ENCODE measurements at regions not wholly inside any gene's neighbourhood (a gene's known extent, or its start where the extent isn't known, plus 50 kb on each side); places are given as distances from the start of the nearest gene placed in this dataset.

DNA sequence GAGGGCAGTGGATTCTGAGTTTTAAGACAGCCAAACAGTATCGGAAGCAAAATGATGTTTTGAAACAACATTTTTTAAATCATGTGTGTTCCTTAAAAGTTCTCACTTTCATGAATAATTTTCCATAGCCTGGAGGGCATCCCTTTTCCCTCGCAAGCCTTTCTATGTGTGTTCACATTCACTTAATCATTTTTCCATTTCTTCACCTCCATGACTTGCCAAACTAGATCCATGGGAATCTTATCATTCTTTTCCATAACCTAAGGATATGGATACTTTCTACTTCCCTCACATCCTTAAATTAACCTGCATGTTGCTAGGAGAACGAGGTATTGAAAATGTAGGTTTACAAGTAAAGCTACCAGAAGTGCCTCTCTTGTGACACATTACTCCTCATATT, 94.2 kb upstream of the NPVF start:
- no peak overlapping the region for H3K4me3 ChIP-seq
- no peaks in the 10 kb centered on the region for H3K36me3 ChIP-seq (replicated peaks)
- H3K27me3 ChIP-seq (ENCODE audit: low read depth): peaks cover 4% of the 10 kb centered on the region; the same call in 1 of the 2 replicates
- H3K9me3 ChIP-seq: no peaks in the 10 kb centered on the region
- in situ Hi-C loops (cut with MboI; ENCODE audit: low sequenced_read_pairs): no loop called here
- no peaks in the 10 kb centered on the region for H3K4me1 ChIP-seq
- no peak for DNase-seq (ENCODE audit: low spot score in 2 of 2)

DNA sequence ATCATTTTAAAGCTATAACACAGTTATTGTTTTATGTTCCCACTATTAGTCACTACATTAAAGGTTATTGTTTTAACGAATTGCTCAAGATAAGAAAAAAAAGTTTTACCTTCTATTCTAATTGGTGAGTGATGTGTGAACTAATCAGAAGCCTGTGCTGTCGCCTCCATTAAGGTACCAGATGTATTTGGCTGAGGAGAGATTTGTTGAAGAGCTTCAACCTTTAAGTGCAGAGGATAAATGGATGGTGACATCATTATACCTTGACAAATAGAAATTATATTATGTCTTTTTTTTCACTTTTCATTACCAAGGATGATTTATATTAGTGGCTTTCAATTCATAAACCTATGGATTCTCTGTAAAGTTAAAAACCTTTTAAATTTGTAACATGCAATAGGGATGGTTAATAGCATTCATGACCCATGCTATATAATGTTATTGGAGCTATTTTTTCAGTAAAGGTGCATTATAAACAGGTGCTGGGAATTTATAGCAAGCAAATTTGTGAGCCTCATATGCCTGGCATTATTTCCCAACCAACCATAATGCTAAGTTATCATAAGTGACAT, 97.0 kb upstream of the NPVF start:
- in situ Hi-C loops (cut with MboI; ENCODE audit: low sequenced_read_pairs): no loop called here

DNA sequence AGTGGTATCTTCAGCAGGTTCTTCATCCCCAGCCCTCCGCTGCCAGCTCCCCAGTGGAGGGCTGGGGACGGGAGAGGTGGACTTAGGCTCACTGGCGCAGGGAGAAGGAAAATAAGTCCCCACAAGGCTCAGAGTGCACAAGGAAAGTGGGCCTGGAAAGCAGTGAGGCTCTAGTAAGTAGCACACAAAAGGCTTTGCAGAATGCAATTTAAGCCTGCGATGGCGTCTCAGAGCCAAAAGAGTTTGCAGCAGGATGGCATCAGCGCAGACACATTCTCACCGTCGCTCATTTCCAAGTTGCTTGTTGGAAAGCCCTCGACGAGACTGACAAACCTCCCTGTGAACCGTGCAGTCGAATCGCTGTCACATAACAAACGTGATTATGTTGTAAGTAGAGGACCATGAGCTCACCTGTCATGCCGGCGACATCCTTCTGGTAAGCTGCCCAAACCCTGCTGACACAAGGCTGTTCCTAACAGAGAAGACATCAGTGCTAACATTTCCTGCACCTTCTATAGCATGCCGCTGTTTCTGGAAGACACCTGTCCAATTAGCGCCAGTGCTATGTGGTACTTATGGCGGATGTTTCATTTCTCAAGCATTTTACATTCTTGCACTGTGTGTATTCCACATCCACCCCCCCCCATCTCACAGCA, 98.3 kb upstream of the NPVF start:
- H3K27me3 ChIP-seq (ENCODE audit: low read depth): 0 out of 2 replicates have a peak, but pooled peaks cover 4% of the 10 kb centered on the region
- peaks cover 2% of the 10 kb centered on the region; the same call in 1 of the 2 replicates for H3K9me3 ChIP-seq
- no peak overlapping the region for H3K4me3 ChIP-seq
- H3K4me1 ChIP-seq: no peaks in the 10 kb centered on the region
- no peak for DNase-seq (ENCODE audit: low spot score in 2 of 2)
- H3K36me3 ChIP-seq (replicated peaks): no peaks in the 10 kb centered on the region
- in situ Hi-C loops (cut with MboI; ENCODE audit: low sequenced_read_pairs): no loop called here

More for the DNA sequence above, 97.0 kb upstream of the NPVF start:
- Histone ChIP-seq H3K27me3 (ENCODE audit: low read depth) (peaks cover 4% of the 10 kb centered on the region; the same call in 1 of the 2 replicates), H3K9me3 (peaks cover 2% of the 10 kb centered on the region; the same call in 1 of the 2 replicates), H3K4me3 (no peak overlapping the region), H3K36me3 (replicated peaks) (no peaks in the 10 kb centered on the region), H3K4me1 (no peaks in the 10 kb centered on the region)
- DNase-seq (ENCODE audit: low spot score in 2 of 2): no peak

DNA sequence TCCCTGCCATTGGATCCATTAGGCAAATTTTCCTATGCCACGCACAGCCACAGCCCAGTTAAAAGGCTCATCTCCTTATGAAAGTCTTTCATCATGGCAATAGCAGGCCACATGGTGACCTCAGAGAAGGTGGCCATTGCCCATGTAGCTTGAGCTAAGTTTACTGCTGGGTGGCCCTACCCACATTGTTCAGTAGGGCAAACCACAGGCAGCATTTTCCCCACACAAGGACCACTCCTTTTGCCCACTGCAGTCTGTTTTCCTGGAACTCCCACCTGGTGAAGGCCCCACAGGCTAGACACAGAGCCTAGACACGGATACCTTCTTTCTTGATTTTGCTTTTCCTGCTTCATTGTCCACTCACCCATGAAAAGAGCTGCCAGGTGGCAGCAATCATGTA, 101.5 kb upstream of the NPVF start:
- H3K36me3 ChIP-seq (replicated peaks): no peaks in the 10 kb centered on the region
- no peak for DNase-seq (ENCODE audit: low spot score in 2 of 2)
- in situ Hi-C loops (cut with MboI; ENCODE audit: low sequenced_read_pairs): no loop called here
- no peaks in the 10 kb centered on the region for H3K4me1 ChIP-seq
- H3K27me3 ChIP-seq (ENCODE audit: low read depth): no peaks in the 10 kb centered on the region
- peaks cover 2% of the 10 kb centered on the region; the same call in 1 of the 2 replicates for H3K9me3 ChIP-seq
- H3K4me3 ChIP-seq: no peak overlapping the region

DNA sequence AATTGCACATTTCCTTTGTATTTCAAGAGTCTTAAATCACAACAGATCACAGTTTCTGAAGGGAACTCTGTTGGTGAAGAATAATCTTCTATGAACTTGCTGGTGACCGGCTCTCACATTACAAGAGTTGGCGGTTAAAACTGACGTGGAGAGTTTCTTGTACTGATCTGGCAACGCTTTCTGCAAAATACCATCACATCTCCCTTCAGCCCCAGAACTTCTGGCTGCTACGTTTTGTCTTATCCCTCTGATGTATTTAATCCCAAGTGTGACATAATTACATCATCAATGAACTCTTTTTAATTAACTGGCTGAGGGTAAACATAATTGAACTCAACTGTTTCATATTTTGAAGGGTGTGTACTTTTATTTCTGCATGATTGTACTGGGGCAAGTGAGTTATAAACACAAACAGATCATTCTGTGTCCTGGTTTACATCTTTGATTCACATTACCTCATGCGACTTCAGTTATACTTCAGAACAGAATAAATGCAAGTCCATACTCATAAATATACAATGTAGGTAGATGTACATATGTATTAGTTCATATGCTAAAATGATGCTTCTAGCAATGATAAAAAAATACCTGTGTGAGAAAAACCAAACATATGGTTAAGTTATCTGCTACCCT, 105.1 kb upstream of the NPVF start:
- no peaks in the 10 kb centered on the region for H3K9me3 ChIP-seq
- in situ Hi-C loops (cut with MboI; ENCODE audit: low sequenced_read_pairs): no loop called here

DNA sequence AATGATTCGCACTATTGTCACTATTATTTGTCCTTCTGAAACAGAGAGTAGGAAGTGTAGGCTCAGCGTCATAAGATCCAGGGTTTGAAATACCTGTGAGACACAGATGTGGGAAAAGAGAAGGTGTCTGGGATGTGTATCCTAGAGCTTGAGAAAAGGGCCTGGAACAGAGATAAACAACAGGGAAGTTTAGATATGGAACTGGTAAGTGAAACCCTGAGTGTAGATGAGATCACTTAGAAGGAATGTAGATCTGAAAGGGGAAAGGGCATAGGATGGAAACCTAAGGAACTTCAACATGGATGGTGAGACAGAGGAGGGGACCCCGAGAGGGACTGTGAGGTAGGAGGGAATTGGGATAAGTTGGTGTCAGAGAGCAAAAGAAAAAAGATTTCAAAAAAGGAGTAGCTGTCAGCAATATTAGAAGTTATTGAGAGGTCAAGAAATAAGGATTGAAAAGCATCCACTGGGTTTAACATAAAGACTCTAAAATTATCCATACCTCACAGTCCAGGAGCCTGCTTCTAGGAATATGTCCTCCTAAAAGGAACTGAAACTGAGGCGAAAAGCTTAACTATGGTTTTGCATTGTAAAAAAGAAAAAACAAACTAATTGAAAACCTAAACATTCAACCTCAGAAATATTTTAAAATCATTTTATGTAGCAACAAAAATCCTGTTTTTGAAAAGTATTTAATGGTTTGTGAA, 119.2 kb upstream of the NPVF start:
- H3K4me3 ChIP-seq: no peak overlapping the region
- DNase-seq (ENCODE audit: low spot score in 2 of 2): no peak
- no peaks in the 10 kb centered on the region for H3K36me3 ChIP-seq (replicated peaks)
- H3K9me3 ChIP-seq: no peaks in the 10 kb centered on the region
- H3K4me1 ChIP-seq: peaks cover 5% of the 10 kb centered on the region; the same call in 1 of the 2 replicates
- in situ Hi-C loops (cut with MboI; ENCODE audit: low sequenced_read_pairs): no loop called here
- H3K27me3 ChIP-seq (ENCODE audit: low read depth): peaks cover 2% of the 10 kb centered on the region; the same call in 1 of the 2 replicates

More for the DNA sequence above, 105.1 kb upstream of the NPVF start:
- DNase-seq (ENCODE audit: low spot score in 2 of 2): no peak
- H3K27me3 ChIP-seq (ENCODE audit: low read depth): no peaks in the 10 kb centered on the region
- no peaks in the 10 kb centered on the region for H3K36me3 ChIP-seq (replicated peaks)
- no peak overlapping the region for H3K4me3 ChIP-seq
- H3K4me1 ChIP-seq: no peaks in the 10 kb centered on the region

DNA sequence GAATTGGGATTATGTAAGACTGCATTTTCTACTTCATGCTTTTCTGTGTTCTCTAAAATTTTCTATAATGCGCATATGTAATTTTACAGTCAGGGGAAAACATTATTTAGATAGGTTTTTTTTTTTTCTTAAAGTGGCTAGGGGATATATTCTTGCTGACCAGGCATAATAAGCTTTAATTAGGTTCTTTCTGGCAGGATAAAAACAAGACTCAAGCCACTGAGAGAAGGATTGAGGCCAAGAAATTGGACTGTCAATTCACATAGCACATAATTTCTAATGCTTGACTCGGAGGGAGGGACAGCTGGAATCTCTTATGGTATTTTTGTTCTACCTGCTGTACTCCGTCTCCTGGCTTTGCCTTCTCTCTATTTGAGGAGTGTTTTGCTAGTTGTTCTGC, 119.8 kb upstream of the NPVF start:
- H3K27me3 ChIP-seq (ENCODE audit: low read depth): peaks cover 2% of the 10 kb centered on the region; the same call in 1 of the 2 replicates
- in situ Hi-C loops (cut with MboI; ENCODE audit: low sequenced_read_pairs): no loop called here
- DNase-seq (ENCODE audit: low spot score in 2 of 2): no peak

DNA sequence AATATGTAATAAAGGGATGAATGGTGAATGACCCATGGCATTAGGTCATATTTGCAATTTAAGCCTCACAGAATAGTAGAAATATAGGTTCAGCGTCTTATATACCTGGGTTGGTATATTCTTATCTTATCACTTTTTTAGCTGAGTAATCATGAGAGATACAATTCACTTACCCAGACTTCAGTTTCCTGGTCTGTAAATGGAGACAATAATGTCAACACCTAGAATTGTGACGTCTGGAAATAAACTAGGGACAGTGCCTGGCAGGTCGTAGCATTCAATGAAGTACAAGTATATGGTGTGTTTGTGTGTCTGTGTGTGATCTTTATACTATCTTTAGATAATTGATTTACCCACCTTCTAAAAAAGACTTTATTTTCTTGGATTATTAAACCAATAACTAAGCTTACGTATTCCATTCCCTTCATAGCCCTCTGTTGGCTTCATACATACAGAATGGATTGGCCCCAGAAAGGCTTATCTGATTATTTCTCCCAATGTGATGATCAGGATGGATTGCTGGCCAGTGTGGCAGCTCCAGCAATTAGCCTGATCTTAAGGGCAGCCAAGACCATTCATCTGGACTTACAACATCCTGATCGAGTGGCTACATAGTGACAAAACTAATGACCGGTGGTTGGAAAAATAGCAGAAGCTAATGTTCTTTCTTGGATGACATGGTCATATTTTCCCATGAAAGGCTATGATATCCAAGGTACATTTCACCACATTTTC, 121.2 kb upstream of the NPVF start:
- H3K4me3 ChIP-seq: no peak overlapping the region
- H3K9me3 ChIP-seq: no peaks in the 10 kb centered on the region
- DNase-seq (ENCODE audit: low spot score in 2 of 2): no peak
- in situ Hi-C loops (cut with MboI; ENCODE audit: low sequenced_read_pairs): no loop called here
- peaks cover 2% of the 10 kb centered on the region; the same call in 1 of the 2 replicates for H3K27me3 ChIP-seq (ENCODE audit: low read depth)
- H3K4me1 ChIP-seq: peaks cover 5% of the 10 kb centered on the region; the same call in 1 of the 2 replicates
- H3K36me3 ChIP-seq (replicated peaks): no peaks in the 10 kb centered on the region

More for the DNA sequence above, 119.8 kb upstream of the NPVF start:
- no peak overlapping the region for H3K4me3 ChIP-seq
- peaks cover 5% of the 10 kb centered on the region; the same call in 1 of the 2 replicates for H3K4me1 ChIP-seq
- no peaks in the 10 kb centered on the region for H3K36me3 ChIP-seq (replicated peaks)
- no peaks in the 10 kb centered on the region for H3K9me3 ChIP-seq

DNA sequence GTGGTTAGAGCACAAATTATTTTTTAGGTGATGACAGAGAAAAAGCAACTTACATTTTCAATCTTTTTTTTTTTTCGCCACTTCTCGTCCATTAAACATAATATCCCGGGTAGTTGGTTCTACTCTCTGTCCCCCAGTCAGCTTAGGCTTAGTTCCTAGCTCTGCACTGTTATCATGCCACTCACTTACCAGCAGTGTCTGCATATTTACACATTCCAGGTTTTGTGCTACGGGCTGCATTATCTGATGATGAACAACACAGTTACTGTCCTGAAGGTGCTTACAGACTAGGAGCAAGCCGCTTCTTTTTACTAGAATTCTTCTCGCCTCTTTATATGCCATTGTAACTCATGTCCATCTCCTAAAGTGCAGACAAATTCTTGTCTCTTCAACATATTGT, 121.8 kb upstream of the NPVF start:
- H3K4me3 ChIP-seq: no peak overlapping the region
- DNase-seq (ENCODE audit: low spot score in 2 of 2): no peak
- in situ Hi-C loops (cut with MboI; ENCODE audit: low sequenced_read_pairs): no loop called here

DNA sequence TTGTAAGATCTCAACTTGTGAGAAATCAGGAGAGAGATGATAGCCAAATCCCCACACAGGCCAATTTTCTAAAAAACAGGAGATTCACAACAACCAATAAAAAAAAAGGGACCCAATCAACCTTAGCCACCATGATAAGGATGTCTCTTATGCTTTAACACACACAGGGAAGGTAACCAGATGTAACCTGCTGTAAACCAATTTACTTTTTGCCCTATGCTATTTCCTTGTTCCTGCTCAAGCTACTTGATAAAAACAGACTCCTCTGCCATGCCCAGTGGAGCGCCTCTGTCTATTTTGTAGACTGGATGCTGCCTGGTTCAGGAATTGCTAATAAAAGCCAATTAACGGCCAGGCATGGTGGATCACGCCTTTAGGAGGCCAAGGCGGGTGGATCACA, 123.5 kb upstream of the NPVF start:
- no peaks in the 10 kb centered on the region for H3K36me3 ChIP-seq (replicated peaks)
- no peak for DNase-seq (ENCODE audit: low spot score in 2 of 2)
- H3K4me3 ChIP-seq: no peak overlapping the region
- no peaks in the 10 kb centered on the region for H3K9me3 ChIP-seq
- H3K4me1 ChIP-seq: peaks cover 5% of the 10 kb centered on the region; the same call in 1 of the 2 replicates
- H3K27me3 ChIP-seq (ENCODE audit: low read depth): no peaks in the 10 kb centered on the region
- in situ Hi-C loops (cut with MboI; ENCODE audit: low sequenced_read_pairs): no loop called here

More for the DNA sequence above, 121.8 kb upstream of the NPVF start:
- Histone ChIP-seq H3K4me1 (peaks cover 5% of the 10 kb centered on the region; the same call in 1 of the 2 replicates), H3K27me3 (ENCODE audit: low read depth) (no peaks in the 10 kb centered on the region), H3K9me3 (no peaks in the 10 kb centered on the region), H3K36me3 (replicated peaks) (no peaks in the 10 kb centered on the region)

DNA sequence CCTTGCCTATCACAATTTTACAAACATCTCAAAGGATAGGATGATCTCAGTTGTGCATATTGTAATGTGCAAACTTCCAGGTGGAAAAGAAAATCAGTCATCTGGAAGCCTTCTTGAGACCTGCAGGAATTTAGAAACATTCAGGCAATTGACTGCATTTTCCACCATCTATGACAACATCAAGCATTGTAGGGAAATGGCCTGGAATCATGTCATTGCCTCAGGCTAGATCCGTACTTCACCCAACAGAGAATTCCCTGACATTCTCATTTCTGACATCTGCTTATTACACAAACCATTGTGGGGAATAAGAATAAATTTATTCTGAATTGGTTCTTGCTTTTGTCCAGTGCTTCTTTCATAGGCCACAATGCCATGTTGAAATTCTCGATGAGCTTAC, 124.9 kb upstream of the NPVF start:
- Histone ChIP-seq H3K9me3 (no peaks in the 10 kb centered on the region), H3K4me1 (peaks cover 5% of the 10 kb centered on the region; the same call in 1 of the 2 replicates), H3K4me3 (no peak overlapping the region), H3K27me3 (ENCODE audit: low read depth) (no peaks in the 10 kb centered on the region), H3K36me3 (replicated peaks) (no peaks in the 10 kb centered on the region)
- no peak for DNase-seq (ENCODE audit: low spot score in 2 of 2)
- in situ Hi-C loops (cut with MboI; ENCODE audit: low sequenced_read_pairs): no loop called here

DNA sequence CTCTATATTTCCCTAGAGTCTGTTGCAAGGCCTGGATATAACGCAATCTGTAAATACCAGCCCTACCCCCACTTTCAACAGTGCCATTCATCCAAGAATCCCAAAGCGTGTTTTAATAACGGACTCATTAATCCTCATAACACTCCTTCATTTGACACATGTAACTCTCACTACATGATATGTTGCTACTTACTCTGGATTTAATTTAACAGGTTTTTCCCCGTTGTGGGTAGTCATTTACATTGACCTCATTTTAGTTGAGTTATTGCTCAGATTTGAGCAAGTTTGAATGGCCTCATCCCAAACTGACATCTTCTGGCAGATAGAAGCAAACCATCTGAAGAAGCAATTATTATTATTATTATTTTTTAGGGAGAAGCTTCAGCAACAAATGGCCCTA, 125.4 kb upstream of the NPVF start:
- in situ Hi-C loops (cut with MboI; ENCODE audit: low sequenced_read_pairs): no loop called here

DNA sequence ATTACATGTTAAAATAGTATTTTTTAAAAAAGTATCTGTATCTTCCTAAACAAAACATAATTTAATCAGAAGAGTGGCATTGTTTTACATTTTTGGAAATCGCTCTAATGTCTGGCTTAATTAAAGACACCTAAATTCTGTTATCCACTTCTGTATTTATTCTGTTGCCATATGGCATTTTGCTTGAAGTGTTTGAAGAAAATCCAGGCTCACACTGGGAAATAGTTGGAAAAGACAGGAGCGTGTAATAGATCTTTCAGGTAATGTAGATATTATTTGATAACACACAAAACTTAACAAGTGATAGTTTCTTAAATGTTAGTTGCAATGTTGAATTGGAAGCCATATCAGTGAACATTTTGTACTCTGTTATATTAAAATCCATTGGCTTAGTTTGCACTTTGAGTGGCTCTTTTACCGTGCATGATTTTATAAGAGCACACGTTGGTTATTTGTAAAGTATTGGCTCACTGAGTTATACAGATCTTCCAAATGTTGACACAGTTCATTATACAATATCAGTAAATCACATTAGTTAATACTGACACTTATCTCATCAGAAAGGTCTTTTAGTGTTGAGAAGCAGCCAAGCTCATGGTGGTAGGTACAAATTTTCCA, 128.4 kb upstream of the NPVF start:
- H3K27me3 ChIP-seq (ENCODE audit: low read depth): no peaks in the 10 kb centered on the region
- H3K4me3 ChIP-seq: no peak overlapping the region
- H3K9me3 ChIP-seq: no peaks in the 10 kb centered on the region
- no peak for DNase-seq (ENCODE audit: low spot score in 2 of 2)
- in situ Hi-C loops (cut with MboI; ENCODE audit: low sequenced_read_pairs): no loop called here
- no peaks in the 10 kb centered on the region for H3K36me3 ChIP-seq (replicated peaks)
- peaks cover 16% of the 10 kb centered on the region for H3K4me1 ChIP-seq

More for the DNA sequence above, 125.4 kb upstream of the NPVF start:
- no peaks in the 10 kb centered on the region for H3K9me3 ChIP-seq
- H3K27me3 ChIP-seq (ENCODE audit: low read depth): no peaks in the 10 kb centered on the region
- no peak overlapping the region for H3K4me3 ChIP-seq
- no peak for DNase-seq (ENCODE audit: low spot score in 2 of 2)
- H3K36me3 ChIP-seq (replicated peaks): no peaks in the 10 kb centered on the region
- H3K4me1 ChIP-seq: peaks cover 4% of the 10 kb centered on the region

All from HAP-1 (cell line).